HL-60/S4 treated with retinoic acid at 250 ng/mL for 4 days and 3 days (cell line): ENCODE measurements at regions not wholly inside any gene's neighbourhood (a gene's known extent, or its start where the extent isn't known, plus 50 kb on each side); places are given as distances from the start of the nearest gene placed in this dataset.
"Not testable (repeated sequence)": the region's sequence is repeated elsewhere in the genome, so short reads cannot be mapped to it uniquely, and the experiment has no call there.

Source experiments
- in situ Hi-C: fragments of 300-500 bp; cut with MboI; formaldehyde crosslinking; loops from 2 replicates; pipeline ENCODE4 v1.7.0; 2022; ENCODE audit warnings: low sequenced_read_pairs

- in situ Hi-C loops = no loop called here
Measured at GRCh38 chr20:48146308-48146707, 361.0 kb upstream of the SULF2 start.

DNA sequence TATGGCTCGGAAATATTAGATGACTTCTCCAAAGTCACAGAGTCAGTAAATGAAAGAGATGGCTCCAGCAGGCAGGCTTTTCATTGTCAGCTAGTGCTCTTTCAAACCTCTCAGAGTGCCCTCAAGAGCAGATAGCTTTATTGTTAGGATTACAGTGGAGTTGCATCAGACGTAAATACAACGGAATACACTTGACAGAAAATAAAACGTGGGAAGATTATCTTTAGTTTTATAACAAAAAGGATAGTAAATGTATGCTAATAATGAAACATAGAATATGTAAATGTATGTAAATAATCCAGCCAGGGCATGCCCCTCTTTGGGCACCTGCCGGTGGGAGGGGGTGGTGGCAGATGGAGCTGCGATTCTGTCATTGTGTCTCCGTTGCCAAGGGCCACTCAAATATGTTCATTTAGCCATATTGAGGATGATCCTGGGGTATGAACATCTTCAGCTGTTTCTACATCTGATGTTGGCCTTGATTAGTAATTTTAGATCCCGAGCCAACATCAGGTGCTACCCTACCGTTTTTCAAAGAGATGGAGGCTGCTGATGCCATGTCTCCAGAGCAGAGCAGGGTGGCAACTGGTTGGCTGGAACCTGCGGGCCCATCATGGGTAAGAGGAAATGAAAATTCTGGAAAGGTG, 358.3 kb upstream of the SULF2 start:
- in situ Hi-C loops = no loop called here

GRCh38 chr20:48142516-48142773, 357.2 kb upstream of the SULF2 start:
- in situ Hi-C loops = no loop called here

DNA sequence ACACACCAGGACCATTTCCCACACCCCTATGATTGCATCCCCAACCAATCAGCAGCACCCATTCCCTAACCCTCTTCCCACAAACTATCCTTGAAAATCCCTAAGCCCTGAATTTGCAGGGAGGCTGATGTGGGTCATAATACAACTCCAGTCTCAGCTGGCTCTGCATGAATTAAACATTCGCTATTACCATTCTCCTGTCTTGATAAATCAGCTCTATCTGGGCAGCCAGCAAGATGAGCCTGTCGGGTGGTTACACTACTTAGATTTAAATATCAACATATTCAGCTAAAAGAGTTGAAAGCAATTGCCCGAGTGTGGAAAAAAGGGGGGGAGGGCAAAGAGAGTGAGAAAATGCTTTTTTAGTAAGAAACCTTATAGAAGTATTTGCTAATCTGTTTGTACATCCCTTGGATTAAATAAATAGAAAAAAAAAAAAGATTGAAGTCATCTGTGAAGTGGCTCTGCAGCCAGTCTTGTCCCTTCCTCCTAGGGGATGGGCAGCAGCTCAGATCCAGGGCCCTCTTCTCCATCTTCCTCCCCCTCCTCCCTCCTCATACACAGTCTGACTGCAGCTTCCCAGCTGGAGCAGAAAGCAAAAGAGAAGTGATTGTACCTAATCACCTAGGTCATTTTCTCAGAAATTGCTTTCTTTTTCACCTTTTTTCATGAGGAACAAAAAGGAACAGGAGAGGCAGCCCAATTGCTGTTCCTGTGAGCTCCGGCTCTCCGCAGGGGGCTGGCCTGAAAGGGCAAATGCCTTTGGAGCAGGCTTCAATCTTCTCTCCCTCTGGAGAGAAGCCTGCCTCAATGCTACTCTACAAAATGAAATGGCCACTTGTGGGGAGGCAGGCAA, 356.6 kb upstream of the SULF2 start:
- in situ Hi-C loops = no loop called here

GRCh38 chr20:48139262-48140041, 354.2 kb upstream of the SULF2 start:
- in situ Hi-C loops = no loop called here

GRCh38 chr20:48132834-48133233, 347.6 kb upstream of the SULF2 start:
- in situ Hi-C loops = no loop called here

DNA sequence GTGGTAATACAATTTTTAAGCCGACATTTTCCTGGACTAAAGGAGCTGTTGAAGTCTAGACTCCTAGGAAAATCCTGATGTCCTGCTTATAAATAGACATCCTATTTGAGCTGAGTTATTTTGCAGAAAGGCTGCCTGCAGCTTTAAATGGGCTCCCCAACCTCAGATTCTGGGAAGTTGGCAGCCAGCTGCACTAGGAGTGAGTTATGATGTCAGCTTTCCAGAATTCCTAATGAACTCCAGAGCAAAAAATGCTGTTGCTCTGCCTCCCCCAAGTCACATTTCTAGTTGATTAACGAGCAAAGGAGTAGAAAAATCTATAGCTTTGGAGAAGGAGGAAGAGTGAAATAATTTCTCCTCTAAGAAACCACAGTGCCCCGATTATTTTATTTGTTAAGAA, 346.3 kb upstream of the SULF2 start:
- in situ Hi-C loops = no loop called here

DNA sequence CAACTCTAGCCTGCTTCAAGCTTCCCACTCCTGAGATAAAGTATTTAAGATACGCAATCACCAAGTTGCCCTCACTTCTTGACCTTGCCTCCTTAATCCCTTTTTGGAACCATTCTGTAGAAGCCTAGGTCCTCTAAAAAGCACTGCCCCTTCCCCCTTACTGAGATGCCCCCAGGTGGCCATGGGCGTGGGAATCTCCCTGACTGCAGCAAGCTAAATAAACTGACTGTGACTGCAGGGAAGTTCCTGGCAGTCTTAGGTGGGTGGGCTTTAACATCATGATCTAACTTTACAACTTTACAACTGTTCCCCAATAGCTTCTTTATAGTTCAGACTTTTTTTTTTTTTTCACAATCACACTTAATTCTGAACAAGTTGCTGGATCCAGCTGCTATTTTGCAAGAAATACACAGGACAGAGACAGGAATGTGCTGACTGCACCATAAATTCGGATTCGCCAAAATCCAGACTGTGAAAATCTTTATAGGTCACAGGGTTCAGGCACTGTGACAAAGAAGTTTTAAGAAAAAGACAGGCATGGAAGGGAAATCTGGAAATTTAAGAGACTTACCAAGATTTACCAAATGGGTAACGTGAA, 344.2 kb upstream of the SULF2 start:
- in situ Hi-C loops = no loop called here

DNA sequence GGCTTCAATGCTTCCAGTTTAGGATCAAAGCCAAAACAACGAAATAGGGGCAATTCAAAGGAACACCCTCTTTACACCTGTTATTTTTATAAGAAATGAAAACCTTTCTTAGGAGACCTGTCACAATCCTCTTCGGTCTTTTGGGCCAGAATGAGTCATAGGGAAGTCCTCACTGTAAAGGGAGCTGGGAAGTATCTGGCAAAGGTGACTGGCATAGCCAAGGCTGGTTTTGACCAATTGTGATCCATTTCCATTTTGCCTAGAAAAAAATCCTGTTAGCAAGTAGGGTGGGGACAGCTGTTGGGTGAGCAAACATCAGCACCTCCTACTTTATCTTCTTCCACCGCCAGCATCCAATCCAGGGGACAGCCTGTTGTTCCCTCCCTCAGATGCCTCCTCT, 343.2 kb upstream of the SULF2 start:
- in situ Hi-C loops = no loop called here

DNA sequence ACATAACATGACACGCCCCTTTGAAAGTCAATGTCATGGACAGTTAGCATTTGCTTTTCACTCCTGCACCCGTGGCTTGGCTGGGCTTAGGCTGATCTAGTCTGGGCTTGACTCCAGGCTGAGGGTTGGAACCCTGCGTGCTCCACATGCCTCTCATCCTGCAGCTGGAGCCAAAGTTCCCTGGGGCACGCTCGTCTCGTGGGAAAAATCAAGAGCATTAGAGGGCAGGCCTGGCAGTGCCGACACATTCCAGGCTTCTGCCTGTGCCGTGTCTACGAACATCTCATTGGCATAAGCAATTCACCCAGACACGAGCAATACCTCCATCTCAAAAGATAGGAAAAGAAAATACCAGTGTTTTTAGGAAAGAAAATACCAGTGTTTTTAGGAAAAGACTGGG, 342.7 kb upstream of the SULF2 start:
- in situ Hi-C loops = not testable (repeated sequence)

- in situ Hi-C loops = not testable (repeated sequence)
Measured at GRCh38 chr20:48127133-48127532, 341.9 kb upstream of the SULF2 start.

DNA sequence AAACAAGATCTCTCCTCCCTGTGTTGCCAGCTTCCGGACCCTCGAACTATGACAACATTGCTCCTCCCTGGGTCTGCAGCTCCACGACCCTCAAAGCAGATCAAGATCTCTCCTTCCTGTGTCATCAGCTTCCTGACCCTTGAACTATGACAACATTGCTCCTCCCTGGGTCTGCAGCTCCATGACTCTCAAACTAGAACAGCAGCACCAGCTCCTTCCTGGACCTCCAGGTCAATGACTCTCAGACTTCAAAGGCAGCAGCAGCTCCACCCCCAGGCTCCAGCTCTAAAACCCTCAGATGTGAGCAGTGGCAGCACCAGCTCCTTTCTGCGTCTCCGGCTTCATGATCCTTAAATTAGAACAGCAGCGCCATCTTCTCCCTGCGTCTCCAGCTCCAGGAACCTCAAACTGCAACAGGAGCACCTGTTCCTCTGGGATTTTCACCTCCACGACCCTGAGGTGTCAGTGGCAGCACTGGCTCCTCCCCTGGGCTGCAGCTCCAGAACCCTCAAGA, 341.0 kb upstream of the SULF2 start:
- in situ Hi-C loops = no loop called here

- in situ Hi-C loops = no loop called here
Measured at GRCh38 chr20:48124960-48125359, 339.7 kb upstream of the SULF2 start.

GRCh38 chr20:48124181-48124782, 339.0 kb upstream of the SULF2 start:
- in situ Hi-C loops = no loop called here

- in situ Hi-C loops = no loop called here
Measured at GRCh38 chr20:48120120-48120519, 334.8 kb upstream of the SULF2 start.

DNA sequence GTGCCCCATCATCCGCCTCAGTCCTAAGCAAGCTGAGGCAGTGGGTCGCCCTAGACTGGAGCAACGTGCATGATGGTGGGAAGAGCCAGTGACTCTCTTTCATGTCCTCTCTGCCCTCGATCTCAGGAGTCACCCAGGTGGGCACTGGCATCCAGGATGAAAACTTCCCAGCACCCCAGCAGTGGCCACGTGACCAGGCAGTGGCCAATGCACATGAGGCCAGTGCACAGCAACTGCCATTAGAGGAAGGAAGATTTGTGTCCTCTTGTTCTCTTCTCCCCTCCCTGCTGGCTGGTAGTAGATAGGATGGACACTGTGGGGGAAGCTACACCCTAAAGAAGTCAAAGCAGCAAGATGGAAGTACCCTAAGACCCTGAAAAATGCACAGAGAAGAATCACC, 334.1 kb upstream of the SULF2 start:
- in situ Hi-C loops = not testable (repeated sequence)

GRCh38 chr20:48115502-48115901, 330.2 kb upstream of the SULF2 start:
- in situ Hi-C loops = no loop called here

DNA sequence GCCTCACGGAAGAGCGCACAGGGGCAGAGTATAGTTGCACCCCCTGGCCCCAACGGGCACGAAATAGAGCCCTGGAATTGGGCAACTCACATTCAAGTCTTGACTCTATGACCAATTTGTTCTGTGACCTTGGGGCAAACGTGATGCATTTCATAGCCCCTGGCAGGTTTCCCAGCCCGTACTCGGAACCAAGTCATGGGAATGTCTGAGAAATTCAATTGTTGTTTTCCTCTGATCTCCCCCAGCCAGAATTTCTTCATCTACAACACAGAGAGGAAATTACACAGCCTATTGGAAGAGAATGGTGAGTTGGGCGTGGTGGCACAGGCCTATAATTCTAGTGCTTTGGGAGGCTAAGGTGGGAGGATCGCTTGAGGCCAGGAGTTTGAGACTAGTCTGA, 322.3 kb upstream of the SULF2 start:
- in situ Hi-C loops = no loop called here

GRCh38 chr20:48106428-48106827, 321.1 kb upstream of the SULF2 start:
- in situ Hi-C loops = no loop called here

DNA sequence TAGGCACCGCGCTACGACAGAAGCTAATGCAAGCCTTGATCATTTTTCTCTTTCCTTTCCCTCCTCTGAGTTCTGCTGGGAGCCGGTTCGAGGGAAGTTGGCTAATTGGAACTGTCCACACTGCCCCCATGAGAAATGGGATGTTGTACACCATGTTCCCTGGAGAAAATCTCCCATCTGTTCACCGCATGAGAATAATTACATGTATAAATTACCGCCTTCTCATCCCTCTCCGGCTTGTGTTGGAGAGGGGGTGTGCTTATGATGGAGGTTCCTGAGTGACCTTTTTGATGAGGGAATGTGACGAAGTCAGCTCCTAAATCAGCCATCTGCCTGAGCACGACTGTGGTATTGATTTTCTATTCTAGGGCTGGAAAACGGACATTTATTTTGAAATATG, 320.2 kb upstream of the SULF2 start:
- in situ Hi-C loops = no loop called here
